Osteoblast (primary cell): ENCODE measurements at regions not wholly inside any gene's neighbourhood (a gene's known extent, or its start where the extent isn't known, plus 50 kb on each side); places are given as distances from the start of the nearest gene placed in this dataset.

Source experiments
- DNase-seq: peaks from one replicate; pipeline ENCODE4 v3.0.0; 2011; ENCODE audit warnings: low spot score, mixed read lengths; ENCODE audit not compliant: insufficient read length; ENCODE audit errors: missing footprints
- H2AFZ ChIP-seq: 2 replicates; pipeline ENCODE4 v1.6.0; 2011; ENCODE audit warnings: mild to moderate bottlenecking, low read length
- H3K27ac ChIP-seq: 2 replicates; pipeline ENCODE4 v1.5.1; 2011; ENCODE audit warnings: mild to moderate bottlenecking, low read depth, low read length, moderate library complexity
- H3K27me3 ChIP-seq: 2 replicates; pipeline ENCODE4 v1.6.0; 2012; ENCODE audit warnings: mild to moderate bottlenecking, control low read depth, inconsistent platforms, low read length, moderate library complexity; ENCODE audit not compliant: insufficient read depth
- H3K36me3 ChIP-seq: 2 replicates; pipeline ENCODE4 v1.5.1; 2011; ENCODE audit warnings: mild to moderate bottlenecking, low read length, control low read depth, moderate library complexity; ENCODE audit not compliant: insufficient read depth
- H3K4me1 ChIP-seq: 2 replicates; pipeline ENCODE4 v1.5.1; 2011; ENCODE audit warnings: mild to moderate bottlenecking, low read length, control low read depth, moderate library complexity; ENCODE audit not compliant: insufficient read depth
- H3K4me2 ChIP-seq: 2 replicates; pipeline ENCODE4 v1.6.0; 2011; ENCODE audit warnings: mild to moderate bottlenecking, low read length; ENCODE audit not compliant: insufficient read depth
- H3K4me3 ChIP-seq: fragments of 200-600 bp; sonication (generic); 3 replicates; pipeline ENCODE4 v1.5.1; 2012; ENCODE audit warnings: mild to moderate bottlenecking, low read length, inconsistent platforms; ENCODE audit not compliant: insufficient read depth
- H3K79me2 ChIP-seq: 2 replicates; pipeline ENCODE4 v1.6.0; 2012; ENCODE audit warnings: mild to moderate bottlenecking, low read length, control low read depth, inconsistent platforms; ENCODE audit not compliant: insufficient read depth
- H3K9me3 ChIP-seq: 2 replicates; pipeline ENCODE4 v1.5.1; 2011; ENCODE audit warnings: low read depth, low read length, control low read depth
- H4K20me1 ChIP-seq: 2 replicates; pipeline ENCODE4 v1.6.0; 2012; ENCODE audit warnings: mild to moderate bottlenecking, low read length, control low read depth; ENCODE audit not compliant: insufficient read depth
- TF ChIP-seq, protein P1 (sequence below): IDR thresholded peaks from 2 replicates; pipeline ENCODE4 v1.5.1; 2011; ENCODE audit warnings: mild to moderate bottlenecking, low read depth, low read length, moderate library complexity; ENCODE audit errors: extremely low read depth

DNA sequence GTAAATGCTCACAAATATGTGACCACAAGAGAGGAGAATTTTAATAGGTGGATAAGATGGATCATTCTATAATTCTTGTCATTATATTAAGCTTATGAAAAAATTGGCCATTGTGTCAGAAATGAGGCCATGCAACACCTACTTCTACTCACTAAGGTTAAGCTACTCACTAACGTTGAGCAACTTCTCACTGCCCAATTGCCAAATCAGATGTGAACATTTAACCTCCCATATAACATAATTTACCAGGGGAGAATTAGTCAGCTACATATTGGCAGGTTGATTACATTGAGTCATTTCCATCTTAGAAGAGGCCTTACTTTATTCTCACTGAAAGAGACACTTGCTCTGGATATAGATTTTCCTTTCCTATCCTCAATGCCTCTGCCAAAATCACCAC, 211.2 kb upstream of the DGKB start:
- H2AFZ ChIP-seq = no peak overlapping the region
- no peak for DNase-seq

DNA sequence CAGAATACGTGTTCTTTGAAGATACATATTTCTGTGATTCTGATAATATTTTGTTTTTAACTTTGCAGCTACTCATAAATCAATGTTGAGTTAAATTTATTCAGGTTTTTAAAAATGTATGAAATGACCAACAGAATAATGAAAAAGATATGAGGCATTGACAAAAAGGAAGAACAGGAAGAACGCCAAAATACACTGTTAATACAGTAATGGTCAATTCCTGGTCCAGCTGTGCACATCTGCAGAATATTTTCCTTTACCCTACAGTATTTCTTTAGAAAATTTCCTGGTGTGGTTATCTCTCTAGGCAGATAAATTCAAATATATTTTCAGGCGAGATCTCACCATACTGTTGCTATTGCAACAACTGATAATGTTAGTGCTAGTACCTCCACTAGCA, 203.2 kb upstream of the DGKB start:
- no peak overlapping the region for H3K27ac ChIP-seq
- DNase-seq = no peak
- no peak overlapping the region for H3K4me3 ChIP-seq
- no peaks in the 10 kb centered on the region for H3K79me2 ChIP-seq
- H3K36me3 ChIP-seq = no peaks in the 10 kb centered on the region
- H3K9me3 ChIP-seq = no peaks in the 10 kb centered on the region
- H3K4me1 ChIP-seq = no peaks in the 10 kb centered on the region
- H3K27me3 ChIP-seq = no peaks in the 10 kb centered on the region
- no peak overlapping the region for H3K4me2 ChIP-seq
- H2AFZ ChIP-seq = no peak overlapping the region
- TF ChIP-seq, protein P1, sequence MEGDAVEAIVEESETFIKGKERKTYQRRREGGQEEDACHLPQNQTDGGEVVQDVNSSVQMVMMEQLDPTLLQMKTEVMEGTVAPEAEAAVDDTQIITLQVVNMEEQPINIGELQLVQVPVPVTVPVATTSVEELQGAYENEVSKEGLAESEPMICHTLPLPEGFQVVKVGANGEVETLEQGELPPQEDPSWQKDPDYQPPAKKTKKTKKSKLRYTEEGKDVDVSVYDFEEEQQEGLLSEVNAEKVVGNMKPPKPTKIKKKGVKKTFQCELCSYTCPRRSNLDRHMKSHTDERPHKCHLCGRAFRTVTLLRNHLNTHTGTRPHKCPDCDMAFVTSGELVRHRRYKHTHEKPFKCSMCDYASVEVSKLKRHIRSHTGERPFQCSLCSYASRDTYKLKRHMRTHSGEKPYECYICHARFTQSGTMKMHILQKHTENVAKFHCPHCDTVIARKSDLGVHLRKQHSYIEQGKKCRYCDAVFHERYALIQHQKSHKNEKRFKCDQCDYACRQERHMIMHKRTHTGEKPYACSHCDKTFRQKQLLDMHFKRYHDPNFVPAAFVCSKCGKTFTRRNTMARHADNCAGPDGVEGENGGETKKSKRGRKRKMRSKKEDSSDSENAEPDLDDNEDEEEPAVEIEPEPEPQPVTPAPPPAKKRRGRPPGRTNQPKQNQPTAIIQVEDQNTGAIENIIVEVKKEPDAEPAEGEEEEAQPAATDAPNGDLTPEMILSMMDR = no peak
- no peaks in the 10 kb centered on the region for H4K20me1 ChIP-seq

More for the DNA sequence above, 211.2 kb upstream of the DGKB start:
- TF ChIP-seq, protein P1 = no peak
- Histone ChIP-seq H3K27ac (no peak overlapping the region), H3K4me3 (no peak overlapping the region), H3K36me3 (no peaks in the 10 kb centered on the region), H3K4me2 (no peak overlapping the region), H3K79me2 (no peaks in the 10 kb centered on the region), H3K27me3 (no peaks in the 10 kb centered on the region), H3K9me3 (no peaks in the 10 kb centered on the region), H3K4me1 (no peaks in the 10 kb centered on the region), H4K20me1 (no peaks in the 10 kb centered on the region)

GRCh38 chr7:15104411-15105092, 202.0 kb upstream of the DGKB start:
- Histone ChIP-seq H3K4me3 (no peak overlapping the region), H3K4me1 (no peaks in the 10 kb centered on the region), H2AFZ (no peak overlapping the region), H3K27me3 (no peaks in the 10 kb centered on the region), H3K79me2 (no peaks in the 10 kb centered on the region), H3K36me3 (no peaks in the 10 kb centered on the region), H4K20me1 (no peaks in the 10 kb centered on the region), H3K9me3 (no peaks in the 10 kb centered on the region), H3K4me2 (no peak overlapping the region), H3K27ac (no peak overlapping the region)
- no peak for DNase-seq
- TF ChIP-seq, protein P1 = no peak

- Histone ChIP-seq H3K4me2 (no peak overlapping the region), H3K79me2 (no peaks in the 10 kb centered on the region), H3K4me3 (no peak overlapping the region), H3K27me3 (no peaks in the 10 kb centered on the region), H3K36me3 (no peaks in the 10 kb centered on the region), H3K9me3 (no peaks in the 10 kb centered on the region), H3K27ac (no peak overlapping the region), H2AFZ (no peak overlapping the region), H3K4me1 (no peaks in the 10 kb centered on the region), H4K20me1 (no peaks in the 10 kb centered on the region)
- TF ChIP-seq, protein P1 = no peak
- no peak for DNase-seq
Observed at GRCh38 chr7:15099074-15099473, 196.5 kb upstream of the DGKB start.
